ENCODE measurements at regions not wholly inside any gene's neighbourhood (a gene's known extent, or its start where the extent isn't known, plus 50 kb on each side); places are given as distances from the start of the nearest gene placed in this dataset.
A peak's percentile ranks its signal among the peaks of the same experiment; 100 is the strongest.

DNA sequence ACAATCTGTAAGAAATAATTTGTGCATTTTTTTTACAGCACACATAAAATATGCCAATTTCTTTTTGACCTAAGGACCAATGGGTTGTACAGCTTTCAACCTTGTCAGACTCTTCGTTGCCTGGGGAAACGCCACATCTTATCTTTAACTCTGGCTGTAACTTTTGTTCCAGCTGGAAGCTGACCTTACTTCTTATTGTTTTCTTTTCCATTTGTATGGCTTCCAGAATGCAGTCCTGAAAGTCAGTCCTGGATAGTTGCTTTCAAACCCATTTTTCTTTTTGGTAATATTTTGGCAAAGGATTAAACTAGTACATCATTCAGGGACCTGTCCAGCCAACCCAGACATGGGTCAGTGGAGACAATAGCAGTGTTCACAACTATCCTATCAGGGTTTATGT lies 686.5 kb upstream of the CDH2 start:
- Mint-ChIP-seq H3K27me3 (ENCODE audit: low read depth) (peaks cover 8% of the 10 kb centered on the region), H3K36me3 (ENCODE audit: low read depth) (no peaks in the 10 kb centered on the region), H3K4me1 (ENCODE audit: low read depth) (peaks cover 5% of the 10 kb centered on the region), H3K4me3 (ENCODE audit: unreplicated experiment) (no peak overlapping the region), H3K27ac (ENCODE audit: unreplicated experiment) (no peak overlapping the region), H3K9me3 (ENCODE audit: low read depth) (no peaks in the 10 kb centered on the region)
- DNase-seq (ENCODE audit: low spot score): no peak
- TF ChIP-seq, protein P1, sequence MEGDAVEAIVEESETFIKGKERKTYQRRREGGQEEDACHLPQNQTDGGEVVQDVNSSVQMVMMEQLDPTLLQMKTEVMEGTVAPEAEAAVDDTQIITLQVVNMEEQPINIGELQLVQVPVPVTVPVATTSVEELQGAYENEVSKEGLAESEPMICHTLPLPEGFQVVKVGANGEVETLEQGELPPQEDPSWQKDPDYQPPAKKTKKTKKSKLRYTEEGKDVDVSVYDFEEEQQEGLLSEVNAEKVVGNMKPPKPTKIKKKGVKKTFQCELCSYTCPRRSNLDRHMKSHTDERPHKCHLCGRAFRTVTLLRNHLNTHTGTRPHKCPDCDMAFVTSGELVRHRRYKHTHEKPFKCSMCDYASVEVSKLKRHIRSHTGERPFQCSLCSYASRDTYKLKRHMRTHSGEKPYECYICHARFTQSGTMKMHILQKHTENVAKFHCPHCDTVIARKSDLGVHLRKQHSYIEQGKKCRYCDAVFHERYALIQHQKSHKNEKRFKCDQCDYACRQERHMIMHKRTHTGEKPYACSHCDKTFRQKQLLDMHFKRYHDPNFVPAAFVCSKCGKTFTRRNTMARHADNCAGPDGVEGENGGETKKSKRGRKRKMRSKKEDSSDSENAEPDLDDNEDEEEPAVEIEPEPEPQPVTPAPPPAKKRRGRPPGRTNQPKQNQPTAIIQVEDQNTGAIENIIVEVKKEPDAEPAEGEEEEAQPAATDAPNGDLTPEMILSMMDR (IDR thresholded peaks at IDR 0.05): no peak

DNA sequence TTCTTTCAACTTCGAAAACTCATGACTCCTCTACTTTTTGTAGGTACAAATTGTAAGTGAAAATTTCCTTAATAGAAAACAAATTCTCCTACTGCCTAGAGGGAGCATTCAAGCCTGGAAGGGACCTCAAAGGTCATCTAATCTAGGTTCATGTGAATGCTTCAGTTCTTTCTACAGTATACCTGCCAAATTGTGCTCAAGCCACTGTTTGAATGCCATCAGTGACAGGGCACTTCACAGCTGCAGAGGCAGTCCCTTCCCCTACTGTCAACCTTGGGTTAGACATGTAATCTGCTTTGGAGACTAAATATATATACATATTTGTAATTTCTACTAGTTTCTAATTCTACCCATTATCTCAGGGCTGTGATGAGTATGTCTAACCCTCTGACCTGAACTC lies 681.3 kb upstream of the CDH2 start:
- no peak for DNase-seq (ENCODE audit: low spot score)
- Mint-ChIP-seq H3K4me1 (ENCODE audit: low read depth) (peaks cover 13% of the 10 kb centered on the region), H3K27me3 (ENCODE audit: low read depth) (no peaks in the 10 kb centered on the region), H3K4me3 (ENCODE audit: unreplicated experiment) (no peak overlapping the region), H3K27ac (ENCODE audit: unreplicated experiment) (no peak overlapping the region), H3K36me3 (ENCODE audit: low read depth) (no peaks in the 10 kb centered on the region), H3K9me3 (ENCODE audit: low read depth) (no peaks in the 10 kb centered on the region)
- TF ChIP-seq, protein P1 (IDR thresholded peaks at IDR 0.05): no peak

- Mint-ChIP-seq H3K36me3 (ENCODE audit: low read depth) (no peaks in the 10 kb centered on the region), H3K4me3 (ENCODE audit: unreplicated experiment) (no peak overlapping the region), H3K27ac (ENCODE audit: unreplicated experiment) (no peak overlapping the region), H3K9me3 (ENCODE audit: low read depth) (no peaks in the 10 kb centered on the region), H3K4me1 (ENCODE audit: low read depth) (peaks cover 11% of the 10 kb centered on the region), H3K27me3 (ENCODE audit: low read depth) (no peaks in the 10 kb centered on the region)
- TF ChIP-seq, protein P1 (IDR thresholded peaks at IDR 0.05): no peak
- no peak for DNase-seq (ENCODE audit: low spot score)
Measured at GRCh38 chr18:28855989-28856388, 679.1 kb upstream of the CDH2 start.

GRCh38 chr18:28855524-28855923 lies 678.6 kb upstream of the CDH2 start:
- Mint-ChIP-seq H3K27ac (ENCODE audit: unreplicated experiment) (no peak overlapping the region), H3K4me3 (ENCODE audit: unreplicated experiment) (no peak overlapping the region), H3K36me3 (ENCODE audit: low read depth) (no peaks in the 10 kb centered on the region), H3K27me3 (ENCODE audit: low read depth) (no peaks in the 10 kb centered on the region), H3K4me1 (ENCODE audit: low read depth) (peaks cover 11% of the 10 kb centered on the region), H3K9me3 (ENCODE audit: low read depth) (no peaks in the 10 kb centered on the region)
- DNase-seq (ENCODE audit: low spot score): no peak
- TF ChIP-seq, protein P1 (IDR thresholded peaks at IDR 0.05): no peak

- DNase-seq (ENCODE audit: low spot score): no peak
- H3K27ac Mint-ChIP-seq (ENCODE audit: unreplicated experiment): peak overlapping the region; percentile 39
- peaks cover 5% of the 10 kb centered on the region for H3K9me3 Mint-ChIP-seq (ENCODE audit: low read depth)
- H3K36me3 Mint-ChIP-seq (ENCODE audit: low read depth): peaks cover 4% of the 10 kb centered on the region
- peaks cover 5% of the 10 kb centered on the region for H3K27me3 Mint-ChIP-seq (ENCODE audit: low read depth)
- H3K4me3 Mint-ChIP-seq (ENCODE audit: unreplicated experiment): no peak overlapping the region
- H3K4me1 Mint-ChIP-seq (ENCODE audit: low read depth): peaks cover 11% of the 10 kb centered on the region
- TF ChIP-seq, protein P1 (IDR thresholded peaks at IDR 0.05): no peak
Measured at GRCh38 chr18:28854964-28855363, 678.0 kb upstream of the CDH2 start.
